ENCODE measurements at regions not wholly inside any gene's neighbourhood (a gene's known extent, or its start where the extent isn't known, plus 50 kb on each side); places are given as distances from the start of the nearest gene placed in this dataset.
"Not testable (repeated sequence)": the region's sequence is repeated elsewhere in the genome, so short reads cannot be mapped to it uniquely, and the experiment has no call there.

GRCh38 chr3:144907581-144907980, 936.0 kb downstream of the DIPK2A start:
- TF ChIP-seq, protein P1, sequence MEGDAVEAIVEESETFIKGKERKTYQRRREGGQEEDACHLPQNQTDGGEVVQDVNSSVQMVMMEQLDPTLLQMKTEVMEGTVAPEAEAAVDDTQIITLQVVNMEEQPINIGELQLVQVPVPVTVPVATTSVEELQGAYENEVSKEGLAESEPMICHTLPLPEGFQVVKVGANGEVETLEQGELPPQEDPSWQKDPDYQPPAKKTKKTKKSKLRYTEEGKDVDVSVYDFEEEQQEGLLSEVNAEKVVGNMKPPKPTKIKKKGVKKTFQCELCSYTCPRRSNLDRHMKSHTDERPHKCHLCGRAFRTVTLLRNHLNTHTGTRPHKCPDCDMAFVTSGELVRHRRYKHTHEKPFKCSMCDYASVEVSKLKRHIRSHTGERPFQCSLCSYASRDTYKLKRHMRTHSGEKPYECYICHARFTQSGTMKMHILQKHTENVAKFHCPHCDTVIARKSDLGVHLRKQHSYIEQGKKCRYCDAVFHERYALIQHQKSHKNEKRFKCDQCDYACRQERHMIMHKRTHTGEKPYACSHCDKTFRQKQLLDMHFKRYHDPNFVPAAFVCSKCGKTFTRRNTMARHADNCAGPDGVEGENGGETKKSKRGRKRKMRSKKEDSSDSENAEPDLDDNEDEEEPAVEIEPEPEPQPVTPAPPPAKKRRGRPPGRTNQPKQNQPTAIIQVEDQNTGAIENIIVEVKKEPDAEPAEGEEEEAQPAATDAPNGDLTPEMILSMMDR (IDR thresholded peaks at IDR 0.05) = not testable (repeated sequence)
- not testable (repeated sequence) for TF ChIP-seq POLR2A (IDR thresholded peaks at IDR 0.05)

Measured in body of pancreas (tissue), 4 donors.